A549 (cell line): ENCODE measurements at regions not wholly inside any gene's neighbourhood (a gene's known extent, or its start where the extent isn't known, plus 50 kb on each side); places are given as distances from the start of the nearest gene placed in this dataset.

Experiments used
- ATAC-seq, 2 experiments: fragments of 200-7000 bp in 1 of 2; fragments of >200 bp in 1 of 2; cut with Nextera tagmentation in 1 of 2; cut with Tn5 transposase in 1 of 2; 3 replicates each; pipeline versions ENCODE4 v1.8.0 to v1.9.1; 2018 to 2020; ENCODE audit warnings: mild to moderate bottlenecking in 1 of 2, moderate library complexity in 1 of 2
- CTCF ChIA-PET: fragments of 300-600 bp; sonication (Branson Sonifier 250); formaldehyde crosslinking; extraction: SDS; loops from one replicate; lab custom pipeline; 2021; ENCODE audit warnings: antibody characterized with exemption, inconsistent platforms; lab: Yijun Ruan, JAX
- POLR2A ChIA-PET: fragments of 350-600 bp; formaldehyde crosslinking; extraction: SDS; loops from one replicate; lab custom pipeline; 2021; ENCODE audit warnings: antibody characterized with exemption, inconsistent platforms; lab: Yijun Ruan, JAX
- DNase-seq, 2 experiments: peaks; one replicate each; pipeline versions ENCODE4 v3.0.0 to v3.0.0-alpha.2; 2011 to 2016; ENCODE audit warnings: low read depth in 1 of 2, low spot score in 1 of 2
- FAIRE-seq: peaks from 2 replicates; lab custom pipeline; 2011; peaks lifted over from hg19 to GRCh38; lab: Jason Lieb, UNC
- H3K27ac ChIP-seq, 2 experiments: fragments of >200 bp; sonication (Bioruptor Twin); formaldehyde crosslinking; 3 replicates each; pipeline ENCODE4 v1.5.1; 2016 to 2017
- H3K4me1 ChIP-seq: fragments of >200 bp; sonication (Bioruptor Twin); formaldehyde crosslinking; 3 replicates; pipeline ENCODE4 v1.6.1; 2016
- H3K4me2 ChIP-seq: fragments of >200 bp; sonication (Bioruptor Twin); formaldehyde crosslinking; 3 replicates; pipeline ENCODE4 v1.6.1; 2016
- H3K4me3 ChIP-seq: fragments of >200 bp; sonication (Bioruptor Twin); formaldehyde crosslinking; 3 replicates; pipeline ENCODE4 v1.5.1; 2016
- H3K9me3 ChIP-seq: fragments of >200 bp; sonication (Bioruptor Twin); formaldehyde crosslinking; 3 replicates; pipeline ENCODE4 v1.6.1; 2016
- ATOH8 ChIP-seq: fragments of 250-450 bp; sonication (Bioruptor Pico); IDR thresholded peaks from 2 replicates; pipeline ENCODE4 v1.5.0; 2020; ENCODE audit warnings: low read depth, mild to moderate bottlenecking, moderate library complexity
- BCL3 ChIP-seq: fragments of >200 bp; sonication (Bioruptor Twin); formaldehyde crosslinking; IDR thresholded peaks from 3 replicates; pipeline ENCODE4 v1.6.1; 2016
- CHD4 ChIP-seq: fragments of 200-600 bp; sonication (generic); IDR thresholded peaks from 2 replicates; pipeline ENCODE4 v1.6.1; 2016; ENCODE audit warnings: antibody characterized with exemption, mild to moderate bottlenecking, borderline replicate concordance
- E2F6 ChIP-seq: IDR thresholded peaks from 2 replicates; pipeline ENCODE4 v1.6.1; 2012; ENCODE audit warnings: low read depth, borderline replicate concordance
- EHF ChIP-seq: fragments of 250-450 bp; sonication (Bioruptor Pico); IDR thresholded peaks from 2 replicates; pipeline ENCODE4 v1.5.0; 2020; ENCODE audit warnings: mild to moderate bottlenecking
- EHMT2 ChIP-seq: fragments of 200-600 bp; sonication (generic); IDR thresholded peaks from 2 replicates; pipeline ENCODE4 v1.6.1; 2016; ENCODE audit warnings: antibody characterized with exemption, low read depth, mild to moderate bottlenecking, moderate library complexity
- ESRRA ChIP-seq: fragments of 150-350 bp; IDR thresholded peaks from 2 replicates; pipeline ENCODE4 v1.6.1; 2014; ENCODE audit warnings: mild to moderate bottlenecking, low read length, borderline replicate concordance
- FOSB ChIP-seq: fragments of 250-450 bp; sonication (Bioruptor Pico); IDR thresholded peaks from 2 replicates; pipeline ENCODE4 v1.5.0; 2020; ENCODE audit warnings: mild to moderate bottlenecking, moderate library complexity
- FOXS1 ChIP-seq: fragments of 250-450 bp; sonication (Bioruptor Pico); IDR thresholded peaks from 2 replicates; pipeline ENCODE4 v1.5.0; 2020; ENCODE audit warnings: mild to moderate bottlenecking, moderate library complexity
- HOXA7 ChIP-seq: fragments of 250-450 bp; sonication (Bioruptor Pico); IDR thresholded peaks from 2 replicates; pipeline ENCODE4 v1.5.0; 2020; ENCODE audit warnings: mild to moderate bottlenecking, moderate library complexity
- JUNB ChIP-seq: fragments of >200 bp; sonication (Bioruptor Twin); formaldehyde crosslinking; IDR thresholded peaks from 2 replicates; pipeline ENCODE4 v1.6.1; 2016
- MYC ChIP-seq: IDR thresholded peaks from 2 replicates; pipeline ENCODE4 v1.6.1; 2012; ENCODE audit warnings: mild to moderate bottlenecking, inconsistent platforms, low read length, improper control_type of control experiment, borderline replicate concordance
- NFE2L2 ChIP-seq: fragments of 150-350 bp; conservative IDR thresholded peaks from 2 replicates; pipeline ENCODE4 v1.6.1; 2014; ENCODE audit warnings: low read length
- NR3C1 ChIP-seq: fragments of >200 bp; sonication (Bioruptor Twin); formaldehyde crosslinking; IDR thresholded peaks from 3 replicates; pipeline ENCODE4 v1.6.1; 2017
- PBX3 ChIP-seq: IDR thresholded peaks from 2 replicates; pipeline ENCODE4 v1.6.1; 2012
- POLR2AphosphoS2 ChIP-seq: conservative IDR thresholded peaks from 2 replicates; pipeline ENCODE4 v1.6.1; 2012; ENCODE audit warnings: low read length, improper control_type of control experiment, inconsistent platforms
- RAD21 ChIP-seq, 2 experiments: fragments of >200 bp in 1 of 2; sonication (Bioruptor Twin) in 1 of 2; formaldehyde crosslinking in 1 of 2; IDR thresholded peaks in 1 of 2; conservative IDR thresholded peaks in 1 of 2; 2 replicates in 1 of 2; 3 replicates in 1 of 2; pipeline ENCODE4 v1.6.1; 2012 to 2018; ENCODE audit warnings: inconsistent platforms in 1 of 2
- RARB ChIP-seq: fragments of 250-450 bp; sonication (Bioruptor Pico); IDR thresholded peaks from 2 replicates; pipeline ENCODE4 v1.8.0; 2021; ENCODE audit warnings: mild to moderate bottlenecking, moderate library complexity
- RCOR1 ChIP-seq: fragments of 150-350 bp; IDR thresholded peaks from 2 replicates; pipeline ENCODE4 v1.6.1; 2014; ENCODE audit warnings: antibody characterized with exemption, low read length, low read depth
- RFX5 ChIP-seq: fragments of 450-650 bp; IDR thresholded peaks from 2 replicates; pipeline ENCODE4 v1.7.1; 2014; ENCODE audit warnings: antibody characterized with exemption, mild to moderate bottlenecking, moderate library complexity
- TFCP2L1 ChIP-seq: fragments of 250-450 bp; sonication (Bioruptor Pico); IDR thresholded peaks from 2 replicates; pipeline ENCODE4 v1.5.0; 2021; ENCODE audit warnings: mild to moderate bottlenecking
- TP53 ChIP-seq: fragments of 250-450 bp; sonication (Bioruptor Pico); IDR thresholded peaks from 2 replicates; pipeline ENCODE4 v1.5.0; 2021; ENCODE audit warnings: mild to moderate bottlenecking, moderate library complexity
- USF2 ChIP-seq: fragments of 450-650 bp; IDR thresholded peaks from 2 replicates; pipeline ENCODE4 v1.6.1; 2014; ENCODE audit warnings: antibody characterized with exemption
- ZFP36 ChIP-seq: fragments of 450-650 bp; IDR thresholded peaks from 2 replicates; pipeline ENCODE4 v1.6.1; 2014; ENCODE audit warnings: borderline replicate concordance; ENCODE audit not compliant: partially characterized antibody
- WGBS: methylation state at CpG from one replicate; pipeline ENCODE4 v1.1.6; 2017; ENCODE audit errors: missing lambda C conversion rate; 5-methylcytosine and 5-hydroxymethylcytosine counted together
- TF ChIP-seq, protein P1 (sequence below): fragments of >200 bp; sonication (Bioruptor Twin); formaldehyde crosslinking; IDR thresholded peaks from 2 replicates; pipeline ENCODE4 v1.6.1; 2016
- TF ChIP-seq, protein P2 (sequence below): fragments of 150-350 bp; IDR thresholded peaks from 2 replicates; pipeline ENCODE4 v1.6.1; 2014; ENCODE audit warnings: low read depth, mild to moderate bottlenecking, low read length

- TF ChIP-seq ATOH8 (CRISPR knock-in tag) (no peak), JUNB (no peak), FOSB (CRISPR knock-in tag) (no peak), MYC (no peak), TP53 (CRISPR knock-in tag) (no peak), NR3C1 (no peak)
Measured at GRCh38 chr20:21615617-21616080, 89.8 kb upstream of the PAX1 start (continued).

- 58% methylated on average over 6 of the region's 6 CpGs for WGBS
- no peak overlapping the region for H3K27ac ChIP-seq
- ChIA-PET CTCF (interaction anchor here (0.8 to 3.9 kb wide), 62 partner anchors 8 to 1514 kb away, joined by 3 to 80 read pairs (median 4); partner anchors contain the start of gene NKX2-2), POLR2A (no interaction called here)
- TF ChIP-seq EHF (CRISPR knock-in tag) (no peak), CHD4 (no peak), NFE2L2 (no peak), RFX5 (no peak), RARB (CRISPR knock-in tag) (no peak), HOXA7 (CRISPR knock-in tag) (no peak)
- TF ChIP-seq, protein P1, sequence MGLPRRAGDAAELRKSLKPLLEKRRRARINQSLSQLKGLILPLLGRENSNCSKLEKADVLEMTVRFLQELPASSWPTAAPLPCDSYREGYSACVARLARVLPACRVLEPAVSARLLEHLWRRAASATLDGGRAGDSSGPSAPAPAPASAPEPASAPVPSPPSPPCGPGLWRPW, result no peak
- TF ChIP-seq, protein P2, sequence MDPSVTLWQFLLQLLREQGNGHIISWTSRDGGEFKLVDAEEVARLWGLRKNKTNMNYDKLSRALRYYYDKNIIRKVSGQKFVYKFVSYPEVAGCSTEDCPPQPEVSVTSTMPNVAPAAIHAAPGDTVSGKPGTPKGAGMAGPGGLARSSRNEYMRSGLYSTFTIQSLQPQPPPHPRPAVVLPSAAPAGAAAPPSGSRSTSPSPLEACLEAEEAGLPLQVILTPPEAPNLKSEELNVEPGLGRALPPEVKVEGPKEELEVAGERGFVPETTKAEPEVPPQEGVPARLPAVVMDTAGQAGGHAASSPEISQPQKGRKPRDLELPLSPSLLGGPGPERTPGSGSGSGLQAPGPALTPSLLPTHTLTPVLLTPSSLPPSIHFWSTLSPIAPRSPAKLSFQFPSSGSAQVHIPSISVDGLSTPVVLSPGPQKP, result no peak
- no peaks in the 10 kb centered on the region for H3K9me3 ChIP-seq
- FAIRE-seq (no peak), ATAC-seq (no peak), DNase-seq (no peak)
- no peak overlapping the region for H3K4me2 ChIP-seq
- H3K4me3 ChIP-seq, result no peak overlapping the region
- H3K4me1 ChIP-seq, result no peaks in the 10 kb centered on the region
Measured at GRCh38 chr20:21614980-21615379, 90.5 kb upstream of the PAX1 start.

GRCh38 chr20:21613512-21613911, 92.0 kb upstream of the PAX1 start:
- DNase-seq (no peak), ATAC-seq (no peak)
- CTCF ChIA-PET, result interaction anchor here (1.1 to 3.9 kb wide), 9 partner anchors 9 to 776 kb away, joined by 3 to 80 read pairs (median 13); no protein-coding TSS in a partner anchor

More at GRCh38 chr20:21613512-21613911, 92.0 kb upstream of the PAX1 start:
- FAIRE-seq, result no peak
- 24% methylated on average over 6 of the region's 6 CpGs for WGBS
- Histone ChIP-seq H3K4me3 (no peak overlapping the region), H3K27ac (no peak overlapping the region), H3K4me2 (no peak overlapping the region)
- POLR2A ChIA-PET, result no interaction called here
- TF ChIP-seq BCL3 (no peak), RFX5 (no peak), FOXS1 (CRISPR knock-in tag) (no peak), USF2 (no peak), ESRRA (no peak), MYC (no peak), PBX3 (no peak), RAD21 (conservative IDR thresholded peaks at IDR 0.05 in 1 of 2, IDR thresholded peaks at IDR 0.05 in 1 of 2) (no peak), TFCP2L1 (CRISPR knock-in tag) (no peak), POLR2AphosphoS2 (no peak), E2F6 (no peak), NFE2L2 (no peak), ZFP36 (no peak), HOXA7 (CRISPR knock-in tag) (no peak), EHMT2 (no peak), RARB (CRISPR knock-in tag) (no peak), RCOR1 (no peak)
- TF ChIP-seq, protein P2, result no peak
- TF ChIP-seq, all 56 proteins: peak for 0
- no peaks in the 10 kb centered on the region for H3K4me1 ChIP-seq
- no peaks in the 10 kb centered on the region for H3K9me3 ChIP-seq
